Skeletal muscle tissue (tissue), 3 donors: ENCODE measurements at regions not wholly inside any gene's neighbourhood (a gene's known extent, or its start where the extent isn't known, plus 50 kb on each side); places are given as distances from the start of the nearest gene placed in this dataset.

Experiments
- H3K27ac ChIP-seq: one replicate; pipeline ENCODE4 v1.7.0; 2013; ENCODE audit warnings: mild to moderate bottlenecking, low read depth, low read length, inconsistent platforms
- H3K27me3 ChIP-seq, 3 donors: one replicate each; pipeline ENCODE4 v1.7.0; 2013; ENCODE audit warnings: low read length in 3 of 3; ENCODE audit not compliant: control insufficient read depth in 3 of 3, insufficient read depth in 3 of 3
- H3K36me3 ChIP-seq, 3 donors: one replicate each; pipeline ENCODE4 v1.7.0; 2013; ENCODE audit warnings: low read length in 3 of 3; ENCODE audit not compliant: control insufficient read depth in 3 of 3, insufficient read depth in 3 of 3
- H3K4me1 ChIP-seq, 3 donors: one replicate each; pipeline ENCODE4 v1.7.0; 2013; ENCODE audit warnings: low read length in 3 of 3, mild to moderate bottlenecking in 3 of 3; ENCODE audit not compliant: control insufficient read depth in 3 of 3, insufficient read depth in 3 of 3
- H3K4me3 ChIP-seq, 3 donors: one replicate each; pipeline ENCODE4 v1.7.0; 2013; ENCODE audit warnings: low read length in 3 of 3
- H3K9ac ChIP-seq, 3 donors: one replicate each; pipeline ENCODE4 v1.7.0; 2013; ENCODE audit warnings: low read length in 3 of 3, mild to moderate bottlenecking in 3 of 3, moderate library complexity in 2 of 3, low read depth in 1 of 3
- H3K9me3 ChIP-seq, 3 donors: one replicate each; pipeline ENCODE4 v1.7.0; 2013; ENCODE audit warnings: low read length in 3 of 3; ENCODE audit not compliant: control insufficient read depth in 3 of 3
- donor health status: Osteomylitis.

GRCh38 chr12:115088995-115089841 is 405.2 kb upstream of the TBX3 start:
- Histone ChIP-seq H3K4me1 (no peaks in the 10 kb centered on the region), H3K4me3 (no peak overlapping the region), H3K27ac (no peak overlapping the region), H3K27me3 (peaks cover 0 to 3% (median 0%) of the 10 kb centered on the region in 3 donors), H3K9me3 (no peaks in the 10 kb centered on the region), H3K9ac (no peak overlapping the region), H3K36me3 (no peaks in the 10 kb centered on the region)

- no peaks in the 10 kb centered on the region for H3K9me3 ChIP-seq
- H3K9ac ChIP-seq: no peak overlapping the region
- H3K27ac ChIP-seq: no peak overlapping the region
- H3K36me3 ChIP-seq: no peaks in the 10 kb centered on the region
- H3K4me1 ChIP-seq: no peaks in the 10 kb centered on the region
- H3K27me3 ChIP-seq: peaks cover 0 to 3% (median 0%) of the 10 kb centered on the region in 3 donors
- no peak overlapping the region for H3K4me3 ChIP-seq
Observed at GRCh38 chr12:115088328-115088994, 404.5 kb upstream of the TBX3 start.

- Histone ChIP-seq H3K4me1 (no peaks in the 10 kb centered on the region), H3K4me3 (no peak overlapping the region), H3K27ac (no peak overlapping the region), H3K27me3 (no peaks in the 10 kb centered on the region), H3K9ac (no peak overlapping the region), H3K9me3 (no peaks in the 10 kb centered on the region), H3K36me3 (no peaks in the 10 kb centered on the region)
Observed at GRCh38 chr12:115085594-115085993, 401.6 kb upstream of the TBX3 start.

GRCh38 chr12:115079760-115080159 is 395.8 kb upstream of the TBX3 start:
- Histone ChIP-seq H3K4me1 (no peaks in the 10 kb centered on the region), H3K9me3 (no peaks in the 10 kb centered on the region), H3K4me3 (no peak overlapping the region), H3K36me3 (no peaks in the 10 kb centered on the region), H3K27me3 (peaks cover 0 to 5% (median 0%) of the 10 kb centered on the region in 3 donors), H3K9ac (no peak overlapping the region), H3K27ac (no peak overlapping the region)

GRCh38 chr12:115078990-115079389 is 395.0 kb upstream of the TBX3 start:
- Histone ChIP-seq H3K9me3 (no peaks in the 10 kb centered on the region), H3K27ac (no peak overlapping the region), H3K4me1 (no peaks in the 10 kb centered on the region), H3K9ac (no peak overlapping the region), H3K27me3 (peaks cover 0 to 5% (median 0%) of the 10 kb centered on the region in 3 donors), H3K36me3 (no peaks in the 10 kb centered on the region), H3K4me3 (no peak overlapping the region)

GRCh38 chr12:115078334-115078733 is 394.4 kb upstream of the TBX3 start:
- no peaks in the 10 kb centered on the region for H3K9me3 ChIP-seq
- H3K27me3 ChIP-seq: peaks cover 0 to 5% (median 0%) of the 10 kb centered on the region in 3 donors
- H3K4me1 ChIP-seq: no peaks in the 10 kb centered on the region
- no peaks in the 10 kb centered on the region for H3K36me3 ChIP-seq
- no peak overlapping the region for H3K9ac ChIP-seq
- no peak overlapping the region for H3K4me3 ChIP-seq
- no peak overlapping the region for H3K27ac ChIP-seq

- peaks cover 0 to 5% (median 4%) of the 10 kb centered on the region in 3 donors for H3K27me3 ChIP-seq
- no peaks in the 10 kb centered on the region for H3K9me3 ChIP-seq
- no peak overlapping the region for H3K27ac ChIP-seq
- H3K36me3 ChIP-seq: no peaks in the 10 kb centered on the region
- no peak overlapping the region for H3K9ac ChIP-seq
- no peaks in the 10 kb centered on the region for H3K4me1 ChIP-seq
- H3K4me3 ChIP-seq: no peak overlapping the region
Observed at GRCh38 chr12:115075552-115076170, 391.7 kb upstream of the TBX3 start.

- Histone ChIP-seq H3K9ac (no peak overlapping the region), H3K4me3 (no peak overlapping the region), H3K4me1 (no peaks in the 10 kb centered on the region), H3K9me3 (no peaks in the 10 kb centered on the region), H3K27ac (no peak overlapping the region), H3K36me3 (no peaks in the 10 kb centered on the region), H3K27me3 (peaks cover 0 to 5% (median 4%) of the 10 kb centered on the region in 3 donors)
Observed at GRCh38 chr12:115074617-115075016, 390.6 kb upstream of the TBX3 start.

GRCh38 chr12:115072712-115073111 is 388.7 kb upstream of the TBX3 start:
- H3K9me3 ChIP-seq: no peaks in the 10 kb centered on the region
- no peaks in the 10 kb centered on the region for H3K4me1 ChIP-seq
- no peaks in the 10 kb centered on the region for H3K36me3 ChIP-seq
- peaks cover 0 to 4% (median 2%) of the 10 kb centered on the region in 3 donors for H3K27me3 ChIP-seq
- no peak overlapping the region for H3K9ac ChIP-seq
- no peak overlapping the region for H3K4me3 ChIP-seq
- no peak overlapping the region for H3K27ac ChIP-seq

GRCh38 chr12:115070313-115070712 is 386.3 kb upstream of the TBX3 start:
- peaks cover 0 to 4% (median 2%) of the 10 kb centered on the region in 3 donors for H3K27me3 ChIP-seq
- no peak overlapping the region for H3K4me3 ChIP-seq
- no peaks in the 10 kb centered on the region for H3K4me1 ChIP-seq
- no peak overlapping the region for H3K9ac ChIP-seq
- no peak overlapping the region for H3K27ac ChIP-seq
- no peaks in the 10 kb centered on the region for H3K9me3 ChIP-seq
- no peaks in the 10 kb centered on the region for H3K36me3 ChIP-seq
